ENCODE measurements at regions not wholly inside any gene's neighbourhood (a gene's known extent, or its start where the extent isn't known, plus 50 kb on each side); places are given as distances from the start of the nearest gene placed in this dataset.

DNA sequence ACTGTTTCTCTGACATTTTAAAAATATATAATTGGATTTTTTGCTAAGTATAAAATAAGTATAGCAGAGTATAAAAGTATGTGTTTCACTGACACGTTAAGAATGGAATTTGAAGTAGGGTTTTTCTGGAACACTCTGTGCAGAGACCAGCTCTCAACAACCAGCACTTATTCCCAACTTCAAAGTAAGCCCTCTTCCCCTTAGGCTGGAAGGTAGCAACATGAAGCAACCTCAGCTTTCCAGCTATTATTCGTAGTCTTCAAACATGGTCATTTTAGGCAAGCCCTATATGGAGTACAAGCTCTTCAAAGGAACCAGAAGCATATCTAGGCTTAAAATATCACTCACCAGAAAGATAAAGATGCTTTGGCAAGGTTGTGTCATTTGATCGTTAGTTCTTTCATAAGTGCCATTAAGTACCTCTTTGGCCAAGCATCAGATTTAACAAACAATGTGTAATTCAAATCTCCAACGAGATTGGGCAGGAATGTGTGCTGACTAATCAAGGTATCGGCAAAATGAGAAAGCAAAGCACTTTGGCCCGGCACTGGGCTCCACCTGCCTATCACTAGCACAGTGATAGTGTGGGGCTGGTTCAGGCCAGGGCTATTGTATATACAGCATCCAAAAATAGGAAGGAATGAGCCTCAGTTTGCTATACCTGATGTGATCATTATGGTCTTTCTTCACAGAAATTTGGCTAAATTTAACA lies 95.9 kb upstream of the FREM2 start:
- DNase-seq (ENCODE audit: low read depth in 2 of 3, low spot score in 2 of 3): no peak

DNA sequence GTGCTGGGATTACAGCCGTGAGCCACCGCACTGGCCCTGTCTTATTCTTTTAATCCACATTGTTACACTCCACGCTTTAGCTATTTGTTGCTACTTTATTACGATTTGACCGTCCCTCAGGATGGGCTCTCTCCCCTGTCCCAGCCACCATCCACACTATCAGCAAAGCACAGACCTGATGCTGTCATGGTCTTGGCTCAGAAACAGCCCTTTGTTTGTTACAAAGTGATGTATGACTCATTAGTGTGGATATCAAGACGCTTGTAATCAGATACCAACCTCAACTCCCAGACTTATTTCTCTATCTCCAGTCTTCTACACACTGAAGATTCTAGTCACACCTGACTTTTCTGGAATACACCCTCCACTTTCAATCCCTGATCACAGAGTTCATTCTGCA lies 84.6 kb upstream of the FREM2 start:
- no peak for DNase-seq (ENCODE audit: low read depth in 2 of 3, low spot score in 2 of 3)

DNA sequence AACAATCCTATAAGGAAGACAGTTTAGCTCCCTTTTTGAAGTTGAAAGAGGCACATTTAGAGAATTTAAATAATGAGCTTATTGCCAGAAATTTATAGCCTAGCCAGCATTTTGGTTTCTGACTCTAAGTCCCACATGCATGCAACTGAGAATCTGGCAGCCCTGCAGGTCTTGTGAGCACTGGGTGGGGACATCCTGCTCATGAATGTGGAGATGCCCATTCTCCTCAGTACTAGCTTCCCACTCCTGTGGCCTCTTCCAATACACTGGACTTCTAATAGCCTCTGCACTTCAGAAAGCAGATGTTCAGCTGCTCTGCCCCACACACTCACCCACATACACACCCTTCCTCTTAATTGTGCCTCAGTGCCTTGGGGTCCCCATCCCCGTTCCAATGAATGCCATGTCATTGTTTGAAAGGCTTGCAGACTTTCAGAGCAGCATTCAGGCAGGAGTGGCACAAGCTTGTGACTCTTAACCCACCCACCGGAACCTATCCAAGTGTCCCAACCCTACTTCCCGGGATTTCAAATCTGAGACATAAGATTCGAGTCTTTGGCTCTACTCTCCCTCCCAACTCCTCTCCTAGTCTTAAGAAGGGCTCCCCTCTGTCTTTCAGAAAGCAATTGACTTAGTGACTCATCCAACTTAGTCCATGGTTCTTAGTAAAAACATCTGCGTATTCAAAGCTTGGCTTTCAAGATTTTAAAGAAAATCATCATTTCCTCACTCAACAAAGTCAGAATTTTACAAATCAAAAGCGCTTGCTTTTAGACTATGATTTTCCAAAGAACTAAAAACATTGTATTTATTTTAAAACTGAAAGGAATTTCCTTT lies 80.0 kb upstream of the FREM2 start:
- DNase-seq (ENCODE audit: low read depth in 2 of 3, low spot score in 2 of 3): no peak

DNA sequence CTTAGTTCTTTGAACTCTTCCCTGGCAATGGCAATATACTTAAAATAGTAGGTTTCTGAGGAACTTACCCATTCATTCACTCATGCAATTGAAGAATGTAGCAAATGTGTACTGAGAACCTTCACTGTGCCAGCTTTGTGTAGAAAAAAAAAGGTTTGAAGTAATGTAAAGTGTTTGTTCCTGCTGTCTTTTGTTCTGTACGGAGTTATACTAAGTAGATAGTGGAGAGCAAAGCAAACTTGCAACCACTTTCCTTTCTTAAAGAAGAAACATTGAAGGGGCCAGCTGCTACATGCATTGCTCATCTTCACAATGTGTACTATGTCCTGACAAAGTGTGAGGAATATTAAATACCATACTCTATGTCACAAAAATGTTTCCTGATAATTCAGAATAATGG lies 68.9 kb upstream of the FREM2 start:
- DNase-seq (ENCODE audit: low read depth in 2 of 3, low spot score in 2 of 3): no peak

DNA sequence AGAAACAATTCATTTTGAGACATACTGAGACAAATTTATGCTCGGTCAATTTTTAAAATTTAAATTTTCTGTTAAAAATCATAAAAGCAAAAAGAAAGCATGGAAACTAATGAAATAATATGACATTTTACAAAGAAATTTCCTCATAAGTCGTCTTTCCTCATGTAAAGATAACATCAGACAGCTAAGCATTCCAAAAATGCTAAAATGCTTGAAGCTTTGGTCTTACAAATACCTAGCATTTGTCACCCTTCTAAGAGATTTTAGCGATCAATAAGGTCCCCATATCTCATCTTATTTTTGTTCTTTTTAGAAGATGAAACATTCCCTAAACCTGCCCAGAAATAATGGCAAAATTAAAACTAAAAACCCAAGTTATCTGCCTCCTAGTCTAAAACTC lies 68.5 kb upstream of the FREM2 start:
- no peak for DNase-seq (ENCODE audit: low read depth in 2 of 3, low spot score in 2 of 3)

DNA sequence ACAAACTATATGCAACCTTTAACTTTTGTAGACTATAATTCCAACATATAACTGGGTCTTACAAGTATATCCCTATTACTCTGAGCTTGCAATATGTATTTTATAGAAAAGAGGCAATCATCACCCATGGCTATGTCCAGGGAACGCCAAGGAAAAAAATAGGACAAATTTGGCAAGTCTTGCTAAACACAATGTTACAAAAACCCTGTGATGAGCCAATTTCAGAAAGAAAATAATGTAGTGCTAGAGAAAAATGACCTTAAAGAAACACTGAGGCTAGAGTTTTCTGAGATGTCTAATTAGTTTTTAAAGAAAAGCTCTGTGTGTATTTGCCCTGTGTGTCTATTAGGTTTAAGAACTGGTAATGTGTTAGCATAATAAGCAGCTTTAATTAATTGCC lies 68.0 kb upstream of the FREM2 start:
- no peak for DNase-seq (ENCODE audit: low read depth in 2 of 3, low spot score in 2 of 3)

DNA sequence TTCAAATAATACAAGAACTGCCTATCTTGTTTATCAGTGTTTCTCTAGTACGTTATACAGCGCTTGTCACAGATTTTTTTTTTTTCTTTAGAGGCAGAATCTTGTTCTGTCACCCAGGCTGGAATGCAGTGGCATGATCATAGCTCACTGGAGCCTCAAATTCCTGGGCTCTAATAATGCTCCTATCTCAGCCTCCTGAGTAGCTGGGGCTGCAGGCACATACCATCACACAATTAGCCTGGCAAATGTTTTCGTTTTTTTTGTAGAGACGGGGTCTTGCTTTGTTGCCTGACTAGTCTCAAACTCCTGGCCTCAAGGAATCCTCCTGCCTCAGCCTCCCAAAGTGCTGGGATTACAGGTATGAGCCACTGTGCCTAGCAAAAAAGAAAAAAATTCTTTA lies 66.0 kb upstream of the FREM2 start:
- no peak for DNase-seq (ENCODE audit: low read depth in 2 of 3, low spot score in 2 of 3)

DNA sequence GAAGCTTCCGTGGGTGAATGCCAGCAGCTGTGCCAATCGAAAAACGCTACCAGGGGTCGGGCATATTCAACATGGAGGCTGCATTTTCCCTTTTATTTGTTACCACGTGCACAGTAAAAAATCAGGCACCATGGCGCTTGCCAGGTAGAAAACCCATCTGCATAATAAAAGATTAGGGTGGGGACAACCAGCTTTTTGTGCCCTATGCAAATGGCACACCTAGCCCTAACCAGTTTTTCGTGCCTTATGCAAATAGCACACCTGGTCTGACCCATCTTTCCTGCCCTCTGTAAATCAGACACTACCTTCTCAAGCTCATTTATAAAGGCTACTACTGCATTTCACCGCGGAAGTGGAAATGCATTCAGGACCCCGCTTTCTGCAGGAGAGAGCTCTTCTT lies 62.1 kb upstream of the FREM2 start:
- no peak for DNase-seq (ENCODE audit: low read depth in 2 of 3, low spot score in 2 of 3)

DNA sequence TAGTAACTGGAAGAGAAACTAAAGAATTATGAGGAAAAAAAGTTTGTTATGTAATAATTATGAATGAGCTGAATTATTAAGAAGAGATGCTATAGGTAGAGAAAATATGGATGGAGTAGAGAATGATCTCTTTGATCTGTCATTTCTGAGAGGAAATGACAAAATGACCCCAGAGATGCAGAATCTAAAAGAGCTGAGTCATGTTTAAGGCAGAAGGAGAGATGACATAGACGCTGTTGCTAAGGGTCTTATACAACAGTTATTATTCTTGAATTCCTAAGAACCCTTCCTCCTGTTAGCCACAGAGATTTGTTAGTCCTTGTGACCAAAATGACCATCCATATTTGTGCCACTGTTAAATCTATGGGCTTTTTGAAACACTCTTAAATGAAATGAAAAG lies 58.3 kb upstream of the FREM2 start:
- no peak for DNase-seq (ENCODE audit: low read depth in 2 of 3, low spot score in 2 of 3)

DNA sequence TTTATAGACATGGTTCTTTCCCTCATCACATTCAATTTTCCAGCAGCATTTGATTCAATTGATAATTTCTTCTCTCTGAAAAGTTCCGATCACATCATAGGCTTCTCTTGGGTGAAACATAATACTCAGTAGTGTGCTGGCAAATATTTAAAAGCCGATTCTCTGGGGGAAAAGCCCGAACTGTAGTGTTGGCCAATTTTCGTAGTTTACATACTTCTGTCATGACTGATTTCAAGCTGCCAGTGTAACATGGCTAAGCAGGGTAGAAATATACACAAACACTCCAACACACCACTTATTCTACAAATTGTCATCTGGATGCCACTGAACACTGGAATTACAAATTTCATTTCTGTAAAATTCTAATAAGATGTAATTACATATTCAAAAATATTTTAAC lies 56.1 kb upstream of the FREM2 start:
- no peak for DNase-seq (ENCODE audit: low read depth in 2 of 3, low spot score in 2 of 3)

DNA sequence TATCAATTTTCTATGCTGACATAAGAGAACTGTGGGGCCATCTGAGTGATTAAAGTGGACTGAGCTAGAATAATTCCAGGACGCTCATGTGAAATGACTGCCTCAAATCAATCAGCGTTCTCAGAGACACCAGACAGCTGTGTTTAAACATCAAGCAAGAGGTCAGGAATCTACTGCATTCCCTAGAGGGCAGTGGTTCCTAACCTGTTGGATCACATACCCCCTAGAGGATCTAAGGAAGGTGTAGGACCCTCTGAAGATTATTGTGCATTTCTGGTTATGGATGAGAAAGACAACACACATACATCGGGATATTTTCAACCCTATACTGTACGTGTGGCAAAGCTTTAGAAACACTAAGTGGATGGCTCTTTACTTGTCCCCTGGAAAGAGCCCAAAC lies 51.8 kb upstream of the FREM2 start:
- DNase-seq (ENCODE audit: low read depth in 2 of 3, low spot score in 2 of 3): no peak

DNA sequence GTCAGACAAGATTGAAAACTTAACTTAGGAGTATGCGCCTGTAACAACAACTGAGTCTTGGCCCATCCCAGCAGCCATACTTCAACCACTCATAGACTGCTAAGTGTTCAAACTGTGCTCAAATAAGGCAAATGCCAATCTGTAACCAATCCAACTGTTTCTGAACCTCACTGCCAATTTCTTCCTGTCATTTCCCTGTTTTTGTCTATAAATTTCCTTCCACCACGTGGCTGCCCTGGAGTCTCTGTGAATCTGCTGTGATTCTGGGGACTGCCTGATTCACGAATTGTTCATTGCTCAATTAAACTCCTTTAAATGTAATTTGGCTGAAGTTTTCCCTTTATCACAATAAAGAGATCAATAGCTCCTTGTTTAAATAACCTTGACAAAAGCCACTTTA lies 50.8 kb upstream of the FREM2 start:
- no peak for DNase-seq (ENCODE audit: low read depth in 2 of 3, low spot score in 2 of 3)

DNA sequence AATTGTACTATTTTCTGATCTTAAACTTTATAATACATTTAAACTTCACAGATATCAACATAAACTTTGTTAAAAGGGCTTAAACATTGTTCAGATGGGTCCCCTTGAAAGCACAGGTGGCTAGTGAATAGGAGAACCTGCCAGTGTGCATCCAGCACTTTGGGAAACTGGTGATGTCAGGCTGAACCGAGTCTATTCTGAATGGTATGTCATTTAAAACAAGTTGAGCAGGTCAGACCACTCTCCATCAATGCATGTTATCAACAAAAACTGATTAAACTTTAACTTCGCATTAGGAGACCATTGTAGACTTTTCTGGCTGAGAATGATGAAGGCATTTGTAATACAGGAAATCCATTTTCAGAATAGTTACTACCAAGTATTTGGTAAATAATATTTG lies 50.1 kb upstream of the FREM2 start:
- DNase-seq (ENCODE audit: low read depth in 2 of 3, low spot score in 2 of 3): no peak

All from hematopoietic multipotent progenitor cell (in vitro differentiated cells).